HG03108 (cell line): ENCODE measurements at regions not wholly inside any gene's neighbourhood (a gene's known extent, or its start where the extent isn't known, plus 50 kb on each side); places are given as distances from the start of the nearest gene placed in this dataset.

ENCODE experiments used
- ATAC-seq: cut with Tn5 transposase; IDR thresholded peaks from one replicate; pipeline ENCODE4 v1.9.1; 2021; ENCODE audit warnings: moderate library complexity; ENCODE audit not compliant: unreplicated experiment

DNA sequence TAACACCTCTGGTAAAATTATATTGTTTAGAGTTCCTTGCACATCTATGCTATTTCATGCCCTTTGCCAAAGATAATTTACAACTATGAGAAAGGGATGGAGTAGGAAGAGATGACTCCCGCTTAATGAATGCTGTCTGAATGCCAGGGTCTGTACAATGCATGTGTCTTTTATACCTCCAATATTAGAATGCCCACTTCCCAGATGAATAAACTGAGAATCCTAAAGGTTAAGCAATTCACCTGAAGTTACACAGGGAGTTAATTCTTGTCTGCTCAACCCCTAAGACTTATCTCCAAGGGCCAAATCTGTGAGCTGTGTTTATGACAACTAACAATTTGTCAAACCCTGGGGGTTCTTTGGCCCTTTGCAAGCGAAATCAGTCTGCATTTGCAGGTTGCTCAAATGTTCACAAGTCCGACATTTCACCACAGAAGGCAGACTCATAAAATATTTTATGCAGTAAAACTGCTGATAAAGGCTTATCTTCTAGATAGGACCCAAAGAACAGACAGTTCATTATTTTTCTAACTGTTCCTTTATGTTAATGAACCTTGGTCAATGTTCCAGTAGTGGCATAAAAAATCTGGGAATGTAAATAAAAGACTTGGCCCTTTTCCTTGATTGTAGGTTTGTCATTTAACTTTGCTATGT, 50.2 kb upstream of the ATP1A1 start:
- ATAC-seq = no peak
